GM18907 (cell line): ENCODE measurements at regions not wholly inside any gene's neighbourhood (a gene's known extent, or its start where the extent isn't known, plus 50 kb on each side); places are given as distances from the start of the nearest gene placed in this dataset.
"Not testable (repeated sequence)": the region's sequence is repeated elsewhere in the genome, so short reads cannot be mapped to it uniquely, and the experiment has no call there.

Experiments used
- ATAC-seq: cut with Tn5 transposase; IDR thresholded peaks from one replicate; pipeline ENCODE4 v1.9.1; 2021; ENCODE audit warnings: mild to moderate bottlenecking, moderate library complexity; ENCODE audit not compliant: unreplicated experiment

- no peak for ATAC-seq
Measured at GRCh38 chr20:11976966-11977365, 59.3 kb downstream of the BTBD3 start.

- no peak for ATAC-seq
Measured at GRCh38 chr20:11978496-11978895, 60.8 kb downstream of the BTBD3 start.

GRCh38 chr20:11979306-11979990 lies 61.8 kb downstream of the BTBD3 start:
- no peak for ATAC-seq

GRCh38 chr20:11980263-11980662 lies 62.6 kb downstream of the BTBD3 start:
- no peak for ATAC-seq

GRCh38 chr20:11981366-11981947 lies 63.8 kb downstream of the BTBD3 start:
- no peak for ATAC-seq

GRCh38 chr20:11982289-11982954 lies 64.7 kb downstream of the BTBD3 start:
- no peak for ATAC-seq

GRCh38 chr20:11982955-11983470 lies 65.3 kb downstream of the BTBD3 start:
- ATAC-seq, result no peak

GRCh38 chr20:11986954-11987353 lies 69.3 kb downstream of the BTBD3 start:
- ATAC-seq, result no peak

GRCh38 chr20:11987526-11987925 lies 69.8 kb downstream of the BTBD3 start:
- no peak for ATAC-seq

- no peak for ATAC-seq
Measured at GRCh38 chr20:11989018-11989771, 71.5 kb downstream of the BTBD3 start.

GRCh38 chr20:11992426-11992825 lies 74.7 kb downstream of the BTBD3 start:
- ATAC-seq, result no peak

- no peak for ATAC-seq
Measured at GRCh38 chr20:11993886-11994461, 76.3 kb downstream of the BTBD3 start.

- no peak for ATAC-seq
Measured at GRCh38 chr20:11995805-11996567, 78.3 kb downstream of the BTBD3 start.

- not testable (repeated sequence) for ATAC-seq
Measured at GRCh38 chr20:12004776-12005175, 87.1 kb downstream of the BTBD3 start.

GRCh38 chr20:12012241-12013222 lies 94.8 kb downstream of the BTBD3 start:
- ATAC-seq, result peak; percentile 81

- no peak for ATAC-seq
Measured at GRCh38 chr20:12014276-12014675, 96.6 kb downstream of the BTBD3 start.

- no peak for ATAC-seq
Measured at GRCh38 chr20:12014736-12015135, 97.0 kb downstream of the BTBD3 start.

- no peak for ATAC-seq
Measured at GRCh38 chr20:12016291-12016690, 98.6 kb downstream of the BTBD3 start.

GRCh38 chr20:12019715-12020114 lies 102.0 kb downstream of the BTBD3 start:
- ATAC-seq, result no peak
